Smooth muscle cell (in vitro differentiated cells): ENCODE measurements at regions not wholly inside any gene's neighbourhood (a gene's known extent, or its start where the extent isn't known, plus 50 kb on each side); places are given as distances from the start of the nearest gene placed in this dataset.

Source experiments
- DNase-seq: peaks from one replicate; lab custom pipeline; 2025; ENCODE audit not compliant: unreplicated experiment; lab: John Stamatoyannopoulos, UW
- H2AFZ ChIP-seq: fragments of 200-600 bp; sonication (generic); 2 replicates; pipeline ENCODE4 v1.6.0; 2016; ENCODE audit warnings: antibody characterized with exemption, low read depth, mild to moderate bottlenecking
- H3F3A ChIP-seq: fragments of 200-600 bp; sonication (generic); 2 replicates; pipeline ENCODE4 v1.6.0; 2017; ENCODE audit warnings: antibody characterized with exemption, low read depth
- H3K27ac ChIP-seq: fragments of 200-600 bp; sonication (generic); 2 replicates; pipeline ENCODE4 v1.5.1; 2016; ENCODE audit warnings: low read depth, mild to moderate bottlenecking
- H3K27me3 ChIP-seq: fragments of 200-600 bp; sonication (generic); 2 replicates; pipeline ENCODE4 v1.6.1; 2016; ENCODE audit warnings: low read depth, mild to moderate bottlenecking
- H3K36me3 ChIP-seq: fragments of 200-600 bp; sonication (generic); 2 replicates; pipeline ENCODE4 v1.5.1; 2016; ENCODE audit warnings: low read depth
- H3K4me1 ChIP-seq: fragments of 200-600 bp; sonication (generic); 2 replicates; pipeline ENCODE4 v1.5.1; 2016; ENCODE audit warnings: low read depth
- H3K4me2 ChIP-seq: fragments of 200-600 bp; sonication (generic); 2 replicates; pipeline ENCODE4 v1.6.0; 2016; ENCODE audit warnings: mild to moderate bottlenecking
- H3K4me3 ChIP-seq: fragments of 200-600 bp; sonication (generic); 2 replicates; pipeline ENCODE4 v1.5.1; 2016; ENCODE audit warnings: mild to moderate bottlenecking
- H3K79me2 ChIP-seq: fragments of 200-600 bp; sonication (generic); 2 replicates; pipeline ENCODE4 v1.6.0; 2016; ENCODE audit warnings: low read depth, mild to moderate bottlenecking
- H3K9ac ChIP-seq: fragments of 200-600 bp; sonication (generic); 2 replicates; pipeline ENCODE4 v1.6.0; 2016; ENCODE audit warnings: low read depth
- H3K9me3 ChIP-seq: fragments of 200-600 bp; sonication (generic); replicated peaks from 2 replicates; pipeline ENCODE4 v1.5.1; 2016; ENCODE audit warnings: low read depth
- H4K20me1 ChIP-seq: fragments of 200-600 bp; sonication (generic); 2 replicates; pipeline ENCODE4 v1.6.0; 2016; ENCODE audit warnings: low read depth
- WGBS: methylation state at CpG from one replicate; pipeline ENCODE4 v1.1.7; 2016; ENCODE audit warnings: low lambda C conversion rate; 5-methylcytosine and 5-hydroxymethylcytosine counted together
- TF ChIP-seq, protein P1 (sequence below): fragments of 200-600 bp; sonication (generic); IDR thresholded peaks from 2 replicates; pipeline ENCODE4 v1.5.1; 2017; ENCODE audit warnings: borderline replicate concordance, mild to moderate bottlenecking, antibody characterized with exemption; ENCODE audit not compliant: insufficient read depth, poor library complexity, severe bottlenecking

- Histone ChIP-seq H4K20me1 (no peaks in the 10 kb centered on the region), H3K4me1 (peaks cover 11% of the 10 kb centered on the region), H3K4me2 (no peak overlapping the region), H3K79me2 (no peaks in the 10 kb centered on the region), H3K9me3 (peaks cover 3% of the 10 kb centered on the region), H3K27me3 (peaks cover 5% of the 10 kb centered on the region), H2AFZ (no peak overlapping the region), H3K27ac (no peak overlapping the region), H3K36me3 (no peaks in the 10 kb centered on the region), H3K9ac (no peak overlapping the region), H3K4me3 (no peak overlapping the region), H3F3A (no peaks in the 10 kb centered on the region)
- DNase-seq, result no peak
- 35% methylated on average over 1 of the region's 1 CpG for WGBS
- TF ChIP-seq, protein P1, sequence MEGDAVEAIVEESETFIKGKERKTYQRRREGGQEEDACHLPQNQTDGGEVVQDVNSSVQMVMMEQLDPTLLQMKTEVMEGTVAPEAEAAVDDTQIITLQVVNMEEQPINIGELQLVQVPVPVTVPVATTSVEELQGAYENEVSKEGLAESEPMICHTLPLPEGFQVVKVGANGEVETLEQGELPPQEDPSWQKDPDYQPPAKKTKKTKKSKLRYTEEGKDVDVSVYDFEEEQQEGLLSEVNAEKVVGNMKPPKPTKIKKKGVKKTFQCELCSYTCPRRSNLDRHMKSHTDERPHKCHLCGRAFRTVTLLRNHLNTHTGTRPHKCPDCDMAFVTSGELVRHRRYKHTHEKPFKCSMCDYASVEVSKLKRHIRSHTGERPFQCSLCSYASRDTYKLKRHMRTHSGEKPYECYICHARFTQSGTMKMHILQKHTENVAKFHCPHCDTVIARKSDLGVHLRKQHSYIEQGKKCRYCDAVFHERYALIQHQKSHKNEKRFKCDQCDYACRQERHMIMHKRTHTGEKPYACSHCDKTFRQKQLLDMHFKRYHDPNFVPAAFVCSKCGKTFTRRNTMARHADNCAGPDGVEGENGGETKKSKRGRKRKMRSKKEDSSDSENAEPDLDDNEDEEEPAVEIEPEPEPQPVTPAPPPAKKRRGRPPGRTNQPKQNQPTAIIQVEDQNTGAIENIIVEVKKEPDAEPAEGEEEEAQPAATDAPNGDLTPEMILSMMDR, result no peak
Measured at GRCh38 chr11:116454951-116455350, 317.8 kb downstream of the BUD13 start.

DNA sequence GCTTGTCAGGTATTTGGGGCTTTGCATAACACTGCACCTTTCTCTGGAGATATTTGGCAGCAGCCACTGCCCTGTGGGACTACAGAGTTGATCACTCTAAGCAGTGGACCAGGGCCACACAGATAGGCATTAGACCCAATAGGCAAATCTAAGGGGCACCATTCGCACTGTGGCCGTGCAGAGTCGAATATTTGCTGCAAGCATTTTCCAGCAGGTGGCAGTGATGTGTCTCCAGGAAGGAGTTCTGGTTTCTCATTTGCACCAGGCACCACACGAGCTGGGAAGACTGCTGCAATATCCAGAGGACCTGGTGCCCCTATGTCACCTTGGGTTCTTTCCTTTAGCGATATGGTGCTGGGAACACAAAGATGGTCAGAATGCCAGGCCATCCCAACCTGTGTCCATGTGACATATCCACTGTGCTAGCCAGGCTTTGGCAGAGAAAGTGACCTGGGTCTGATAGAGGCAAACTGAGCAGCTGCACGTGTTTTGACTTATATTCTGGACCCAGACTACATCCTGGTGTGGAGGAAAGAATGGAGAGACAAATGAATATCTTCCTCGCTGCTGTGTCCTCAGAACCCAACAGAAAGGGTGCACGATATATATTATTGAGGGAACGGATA is 318.7 kb downstream of the BUD13 start:
- Histone ChIP-seq H3K9me3 (peaks cover 3% of the 10 kb centered on the region), H3K27ac (no peak overlapping the region), H3K79me2 (no peaks in the 10 kb centered on the region), H3K36me3 (no peaks in the 10 kb centered on the region), H2AFZ (no peak overlapping the region), H3K4me2 (no peak overlapping the region), H3K27me3 (peaks cover 5% of the 10 kb centered on the region), H3K9ac (no peak overlapping the region), H4K20me1 (no peaks in the 10 kb centered on the region), H3K4me3 (no peak overlapping the region), H3F3A (no peaks in the 10 kb centered on the region), H3K4me1 (peaks cover 11% of the 10 kb centered on the region)
- 69% methylated on average over 9 of the region's 9 CpGs for WGBS
- DNase-seq, result no peak
- TF ChIP-seq, protein P1, result peak; percentile 52

DNA sequence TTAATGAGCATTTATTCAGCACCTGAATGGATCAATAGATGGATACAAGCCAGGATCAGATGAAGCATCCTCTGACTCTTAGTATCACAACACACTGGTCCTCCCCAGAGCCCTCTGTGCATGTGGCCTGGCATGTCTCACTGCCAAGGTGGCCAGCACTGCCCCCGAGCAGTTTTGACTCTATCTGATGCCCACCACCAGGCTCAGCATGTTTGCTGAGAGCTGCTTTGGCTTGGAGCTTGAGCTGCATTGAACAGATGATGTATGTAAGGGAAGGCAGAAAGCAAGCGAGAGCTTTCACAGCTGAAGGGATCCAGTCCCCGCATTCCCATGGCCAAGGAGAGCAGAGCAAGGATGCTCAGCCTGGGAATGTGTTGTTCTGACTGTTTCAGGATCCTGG is 320.3 kb downstream of the BUD13 start:
- WGBS, result 89% methylated on average over 3 of the region's 3 CpGs
- DNase-seq, result no peak
- Histone ChIP-seq H3K79me2 (no peaks in the 10 kb centered on the region), H3K9ac (no peak overlapping the region), H3K4me1 (peaks cover 6% of the 10 kb centered on the region), H3F3A (no peaks in the 10 kb centered on the region), H3K27ac (no peak overlapping the region), H3K9me3 (peaks cover 3% of the 10 kb centered on the region), H3K36me3 (no peaks in the 10 kb centered on the region), H3K4me3 (no peak overlapping the region), H3K4me2 (no peak overlapping the region), H4K20me1 (no peaks in the 10 kb centered on the region), H3K27me3 (peaks cover 10% of the 10 kb centered on the region), H2AFZ (no peak overlapping the region)
- TF ChIP-seq, protein P1, result no peak

DNA sequence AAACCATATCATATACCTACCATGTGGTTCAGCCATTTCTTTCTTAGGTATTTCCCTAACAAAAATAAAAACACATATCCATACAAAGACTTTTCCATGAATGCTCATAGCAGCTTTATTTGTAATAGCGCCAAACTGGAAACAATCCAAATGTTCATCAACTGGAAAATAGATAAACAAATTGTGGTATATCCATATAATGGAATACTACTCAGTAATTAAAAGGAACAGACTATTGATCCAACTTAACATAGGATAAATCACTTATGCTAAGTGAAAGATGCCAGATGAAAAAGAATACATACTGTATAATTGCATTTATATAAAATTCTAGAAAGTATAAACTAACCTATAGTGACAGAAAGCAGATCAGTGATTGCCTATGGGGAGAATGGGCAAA is 323.3 kb downstream of the BUD13 start:
- WGBS, result 100% methylated on average over 1 of the region's 1 CpG
- TF ChIP-seq, protein P1, result no peak
- DNase-seq, result no peak

More for the DNA sequence above, 323.3 kb downstream of the BUD13 start:
- Histone ChIP-seq H3K9me3 (peaks cover 3% of the 10 kb centered on the region), H3K4me1 (peaks cover 11% of the 10 kb centered on the region), H3K79me2 (no peaks in the 10 kb centered on the region), H3K36me3 (no peaks in the 10 kb centered on the region), H3K4me2 (no peak overlapping the region), H3K4me3 (no peak overlapping the region), H3K27me3 (peaks cover 20% of the 10 kb centered on the region), H3F3A (no peaks in the 10 kb centered on the region), H3K9ac (no peak overlapping the region), H3K27ac (no peak overlapping the region), H2AFZ (no peak overlapping the region), H4K20me1 (no peaks in the 10 kb centered on the region)
